PFSK-1 (cell line): ENCODE measurements at regions not wholly inside any gene's neighbourhood (a gene's known extent, or its start where the extent isn't known, plus 50 kb on each side); places are given as distances from the start of the nearest gene placed in this dataset.

ENCODE experiments used
- FOXP2 ChIP-seq: optimal IDR thresholded peaks from 2 replicates; pipeline ENCODE3; 2011; ENCODE audit warnings: borderline replicate concordance, control low read depth, inconsistent platforms; ENCODE audit not compliant: insufficient read depth; ENCODE audit errors: extremely low read length, extremely low read depth
- POLR2AphosphoS5 ChIP-seq: IDR thresholded peaks from 2 replicates; pipeline ENCODE4 v1.6.1; 2012; ENCODE audit warnings: low read depth, mild to moderate bottlenecking, control low read depth, low read length, moderate library complexity
- SIN3A ChIP-seq: IDR thresholded peaks from 2 replicates; pipeline ENCODE4 v1.6.1; 2012; ENCODE audit warnings: mild to moderate bottlenecking, low read length, moderate library complexity, borderline replicate concordance; ENCODE audit not compliant: insufficient read depth
- TAF1 ChIP-seq: IDR thresholded peaks from 2 replicates; pipeline ENCODE4 v1.6.1; 2012; ENCODE audit warnings: low read length, control low read depth, borderline replicate concordance; ENCODE audit not compliant: insufficient read depth
- TF ChIP-seq, protein P1 (sequence below), 2 experiments: IDR thresholded peaks; 2 replicates each; pipeline versions ENCODE4 v1.6.1 to v1.8.0; 2011 to 2012; ENCODE audit warnings: low read depth in 2 of 2, low read length in 2 of 2, control low read depth in 1 of 2, inconsistent platforms in 1 of 2, mild to moderate bottlenecking in 1 of 2, moderate library complexity in 1 of 2; ENCODE audit not compliant: insufficient read depth in 1 of 2

GRCh38 chr9:105004466-105005090 lies 76.6 kb upstream of the ABCA1 start:
- no peak for TF ChIP-seq POLR2AphosphoS5
- no peak for TF ChIP-seq FOXP2
- no peak for TF ChIP-seq TAF1
- no peak for TF ChIP-seq SIN3A
- TF ChIP-seq, protein P1, sequence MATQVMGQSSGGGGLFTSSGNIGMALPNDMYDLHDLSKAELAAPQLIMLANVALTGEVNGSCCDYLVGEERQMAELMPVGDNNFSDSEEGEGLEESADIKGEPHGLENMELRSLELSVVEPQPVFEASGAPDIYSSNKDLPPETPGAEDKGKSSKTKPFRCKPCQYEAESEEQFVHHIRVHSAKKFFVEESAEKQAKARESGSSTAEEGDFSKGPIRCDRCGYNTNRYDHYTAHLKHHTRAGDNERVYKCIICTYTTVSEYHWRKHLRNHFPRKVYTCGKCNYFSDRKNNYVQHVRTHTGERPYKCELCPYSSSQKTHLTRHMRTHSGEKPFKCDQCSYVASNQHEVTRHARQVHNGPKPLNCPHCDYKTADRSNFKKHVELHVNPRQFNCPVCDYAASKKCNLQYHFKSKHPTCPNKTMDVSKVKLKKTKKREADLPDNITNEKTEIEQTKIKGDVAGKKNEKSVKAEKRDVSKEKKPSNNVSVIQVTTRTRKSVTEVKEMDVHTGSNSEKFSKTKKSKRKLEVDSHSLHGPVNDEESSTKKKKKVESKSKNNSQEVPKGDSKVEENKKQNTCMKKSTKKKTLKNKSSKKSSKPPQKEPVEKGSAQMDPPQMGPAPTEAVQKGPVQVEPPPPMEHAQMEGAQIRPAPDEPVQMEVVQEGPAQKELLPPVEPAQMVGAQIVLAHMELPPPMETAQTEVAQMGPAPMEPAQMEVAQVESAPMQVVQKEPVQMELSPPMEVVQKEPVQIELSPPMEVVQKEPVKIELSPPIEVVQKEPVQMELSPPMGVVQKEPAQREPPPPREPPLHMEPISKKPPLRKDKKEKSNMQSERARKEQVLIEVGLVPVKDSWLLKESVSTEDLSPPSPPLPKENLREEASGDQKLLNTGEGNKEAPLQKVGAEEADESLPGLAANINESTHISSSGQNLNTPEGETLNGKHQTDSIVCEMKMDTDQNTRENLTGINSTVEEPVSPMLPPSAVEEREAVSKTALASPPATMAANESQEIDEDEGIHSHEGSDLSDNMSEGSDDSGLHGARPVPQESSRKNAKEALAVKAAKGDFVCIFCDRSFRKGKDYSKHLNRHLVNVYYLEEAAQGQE (IDR thresholded peaks at IDR 0.05; ENCODE audit: insufficient read depth in 1 of 2, low read depth in 2 of 2, low read length in 2 of 2) = no peak

- TF ChIP-seq, protein P1 (IDR thresholded peaks at IDR 0.05; ENCODE audit: insufficient read depth in 1 of 2, low read depth in 2 of 2, low read length in 2 of 2) = no peak
- TF ChIP-seq FOXP2 (no peak), SIN3A (no peak), TAF1 (no peak), POLR2AphosphoS5 (no peak)
Observed at GRCh38 chr9:105005186-105005585, 77.2 kb upstream of the ABCA1 start.

- TF ChIP-seq POLR2AphosphoS5 (no peak), SIN3A (no peak), FOXP2 (no peak), TAF1 (no peak)
- TF ChIP-seq, protein P1 (IDR thresholded peaks at IDR 0.05; ENCODE audit: insufficient read depth in 1 of 2, low read depth in 2 of 2, low read length in 2 of 2) = no peak
Observed at GRCh38 chr9:105006514-105006913, 78.6 kb upstream of the ABCA1 start.

DNA sequence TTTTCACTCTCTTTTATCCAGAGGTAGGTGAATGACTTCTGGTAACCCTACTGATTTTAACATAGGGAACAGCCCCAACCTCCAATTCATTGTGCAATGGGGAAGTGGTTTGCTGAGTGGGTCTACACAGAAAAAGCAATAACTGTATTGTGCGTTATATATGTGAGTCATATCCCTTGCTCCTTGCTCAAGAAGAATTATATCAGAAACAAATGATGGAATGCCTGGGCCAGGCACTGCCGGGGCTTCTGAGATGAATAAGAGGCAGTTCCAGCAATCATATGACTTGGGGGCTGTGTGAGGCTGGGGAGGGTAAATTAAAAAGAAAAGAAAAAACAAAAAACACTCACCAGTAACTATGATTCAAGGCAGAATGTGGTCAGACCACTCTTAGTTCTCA lies 79.2 kb upstream of the ABCA1 start:
- TF ChIP-seq, protein P1 (IDR thresholded peaks at IDR 0.05; ENCODE audit: insufficient read depth in 1 of 2, low read depth in 2 of 2, low read length in 2 of 2) = no peak

- TF ChIP-seq FOXP2 (no peak), SIN3A (no peak), POLR2AphosphoS5 (no peak), TAF1 (no peak)
- TF ChIP-seq, protein P1 (IDR thresholded peaks at IDR 0.05; ENCODE audit: insufficient read depth in 1 of 2, low read depth in 2 of 2, low read length in 2 of 2) = no peak
Observed at GRCh38 chr9:105021917-105022316, 94.0 kb upstream of the ABCA1 start.
